Erythroblast (primary cell): ENCODE measurements at regions not wholly inside any gene's neighbourhood (a gene's known extent, or its start where the extent isn't known, plus 50 kb on each side); places are given as distances from the start of the nearest gene placed in this dataset.

Source experiments
- GATA1 ChIP-seq: IDR thresholded peaks from 2 replicates; pipeline ENCODE4 v1.6.1; 2011; ENCODE audit warnings: low read depth, mild to moderate bottlenecking, control low read depth, low read length, moderate library complexity
- POLR2A ChIP-seq: IDR thresholded peaks from 2 replicates; pipeline ENCODE4 v1.6.1; 2011; ENCODE audit warnings: mild to moderate bottlenecking, low read length

GRCh38 chr12:94731733-94732360, 81.5 kb upstream of the TMCC3 start:
- TF ChIP-seq POLR2A (no peak), GATA1 (no peak)
